ENCODE measurements at regions not wholly inside any gene's neighbourhood (a gene's known extent, or its start where the extent isn't known, plus 50 kb on each side); places are given as distances from the start of the nearest gene placed in this dataset.

GRCh38 chr9:79847074-79847473, 275.3 kb downstream of the TLE4 start:
- H3K79me2 ChIP-seq (ENCODE audit: control insufficient read depth, insufficient read depth, low read length) = no peaks in the 10 kb centered on the region
- no peak for DNase-seq (ENCODE audit: low read depth, low spot score)
- H3K4me3 ChIP-seq (replicated peaks in 1 of 3; ENCODE audit: insufficient read depth in 1 of 3, low read depth in 1 of 3, low read length in 3 of 3) = no peak overlapping the region
- FAIRE-seq = no peak
- intact Hi-C loops (cut with micrococcal nuclease) = no loop called here
- no peak overlapping the region for H3K9ac ChIP-seq (replicated peaks; ENCODE audit: extremely low read depth, insufficient read depth, low read length)
- H3K27me3 ChIP-seq (ENCODE audit: control insufficient read depth in 2 of 2, insufficient read depth in 2 of 2, low read length in 2 of 2) = no peaks in the 10 kb centered on the region
- H3K36me3 ChIP-seq (ENCODE audit: control insufficient read depth in 2 of 2, extremely low read depth in 1 of 2, insufficient read depth in 2 of 2, low read length in 2 of 2) = no peaks in the 10 kb centered on the region
- BruUV-seq (replicated peaks) = no TSS peak
- dilution Hi-C loops (cut with MboI; ENCODE audit: extremely low pct_ligation_motif_present, low sequenced_read_pairs) = no loop called here
- no peaks in the 10 kb centered on the region for H4K20me1 ChIP-seq (replicated peaks; ENCODE audit: control insufficient read depth, extremely low read depth, insufficient read depth, low read length)
- TF ChIP-seq FOS (IDR thresholded peaks at IDR 0.05; ENCODE audit: borderline replicate concordance, insufficient read depth, low read length) = no peak
- no peak for TF ChIP-seq POLR2AphosphoS5 (IDR thresholded peaks at IDR 0.05; ENCODE audit: insufficient read depth, low read depth, low read length)
- TF ChIP-seq MYC (IDR thresholded peaks at IDR 0.05; ENCODE audit: low read depth, low read length) = no peak
- ChIA-PET POLR2A (no interaction called here), CTCF (no interaction called here)
- no peaks in the 10 kb centered on the region for H3K4me1 ChIP-seq (ENCODE audit: control insufficient read depth, extremely low read depth, insufficient read depth, low read length)
- H2AFZ ChIP-seq (ENCODE audit: low read depth, low read length) = no peak overlapping the region
- no peaks in the 10 kb centered on the region for H3K9me1 ChIP-seq (replicated peaks; ENCODE audit: control insufficient read depth, extremely low read depth, insufficient read depth, low read length)
- H3K27ac ChIP-seq (ENCODE audit: insufficient read depth, low read depth, low read length) = no peak overlapping the region
- H3K9me3 ChIP-seq (replicated peaks; ENCODE audit: control insufficient read depth, insufficient read depth, low read length) = no peaks in the 10 kb centered on the region
- no peak overlapping the region for H3K4me2 ChIP-seq (ENCODE audit: insufficient read depth, low read length)

GRCh38 chr9:79829566-79830302, 258.0 kb downstream of the TLE4 start:
- H3K36me3 ChIP-seq (ENCODE audit: control insufficient read depth in 2 of 2, extremely low read depth in 1 of 2, insufficient read depth in 2 of 2, low read length in 2 of 2) = no peaks in the 10 kb centered on the region
- H3K4me2 ChIP-seq (ENCODE audit: insufficient read depth, low read length) = no peak overlapping the region
- FAIRE-seq = no peak
- POLR2A ChIA-PET = no interaction called here
- CTCF ChIA-PET = no interaction called here
- no peak for TF ChIP-seq CTCF (IDR thresholded peaks at IDR 0.05; ENCODE audit: extremely low read depth in 1 of 2, insufficient read depth in 1 of 2, low read depth in 1 of 2, low read length in 2 of 2)
- DNase-seq (ENCODE audit: low read depth, low spot score) = no peak
- no peaks in the 10 kb centered on the region for H3K27me3 ChIP-seq (ENCODE audit: control insufficient read depth in 2 of 2, insufficient read depth in 2 of 2, low read length in 2 of 2)
- no peak overlapping the region for H2AFZ ChIP-seq (ENCODE audit: low read depth, low read length)
- no peaks in the 10 kb centered on the region for H3K9me3 ChIP-seq (replicated peaks; ENCODE audit: control insufficient read depth, insufficient read depth, low read length)
- H3K9me1 ChIP-seq (replicated peaks; ENCODE audit: control insufficient read depth, extremely low read depth, insufficient read depth, low read length) = no peaks in the 10 kb centered on the region
- BruUV-seq (replicated peaks) = no TSS peak
- no peaks in the 10 kb centered on the region for H3K4me1 ChIP-seq (ENCODE audit: control insufficient read depth, extremely low read depth, insufficient read depth, low read length)
- H3K4me3 ChIP-seq (replicated peaks in 1 of 3; ENCODE audit: insufficient read depth in 1 of 3, low read depth in 1 of 3, low read length in 3 of 3) = no peak overlapping the region
- no peaks in the 10 kb centered on the region for H4K20me1 ChIP-seq (replicated peaks; ENCODE audit: control insufficient read depth, extremely low read depth, insufficient read depth, low read length)
- dilution Hi-C loops (cut with MboI; ENCODE audit: extremely low pct_ligation_motif_present, low sequenced_read_pairs) (no loop called here), intact Hi-C loops (cut with micrococcal nuclease) (no loop called here)
- H3K27ac ChIP-seq (ENCODE audit: insufficient read depth, low read depth, low read length) = no peak overlapping the region
- no peaks in the 10 kb centered on the region for H3K79me2 ChIP-seq (ENCODE audit: control insufficient read depth, insufficient read depth, low read length)
- H3K9ac ChIP-seq (replicated peaks; ENCODE audit: extremely low read depth, insufficient read depth, low read length) = no peak overlapping the region
